ENCODE measurements at regions not wholly inside any gene's neighbourhood (a gene's known extent, or its start where the extent isn't known, plus 50 kb on each side); places are given as distances from the start of the nearest gene placed in this dataset.
"Not testable (repeated sequence)": the region's sequence is repeated elsewhere in the genome, so short reads cannot be mapped to it uniquely, and the experiment has no call there.

DNA sequence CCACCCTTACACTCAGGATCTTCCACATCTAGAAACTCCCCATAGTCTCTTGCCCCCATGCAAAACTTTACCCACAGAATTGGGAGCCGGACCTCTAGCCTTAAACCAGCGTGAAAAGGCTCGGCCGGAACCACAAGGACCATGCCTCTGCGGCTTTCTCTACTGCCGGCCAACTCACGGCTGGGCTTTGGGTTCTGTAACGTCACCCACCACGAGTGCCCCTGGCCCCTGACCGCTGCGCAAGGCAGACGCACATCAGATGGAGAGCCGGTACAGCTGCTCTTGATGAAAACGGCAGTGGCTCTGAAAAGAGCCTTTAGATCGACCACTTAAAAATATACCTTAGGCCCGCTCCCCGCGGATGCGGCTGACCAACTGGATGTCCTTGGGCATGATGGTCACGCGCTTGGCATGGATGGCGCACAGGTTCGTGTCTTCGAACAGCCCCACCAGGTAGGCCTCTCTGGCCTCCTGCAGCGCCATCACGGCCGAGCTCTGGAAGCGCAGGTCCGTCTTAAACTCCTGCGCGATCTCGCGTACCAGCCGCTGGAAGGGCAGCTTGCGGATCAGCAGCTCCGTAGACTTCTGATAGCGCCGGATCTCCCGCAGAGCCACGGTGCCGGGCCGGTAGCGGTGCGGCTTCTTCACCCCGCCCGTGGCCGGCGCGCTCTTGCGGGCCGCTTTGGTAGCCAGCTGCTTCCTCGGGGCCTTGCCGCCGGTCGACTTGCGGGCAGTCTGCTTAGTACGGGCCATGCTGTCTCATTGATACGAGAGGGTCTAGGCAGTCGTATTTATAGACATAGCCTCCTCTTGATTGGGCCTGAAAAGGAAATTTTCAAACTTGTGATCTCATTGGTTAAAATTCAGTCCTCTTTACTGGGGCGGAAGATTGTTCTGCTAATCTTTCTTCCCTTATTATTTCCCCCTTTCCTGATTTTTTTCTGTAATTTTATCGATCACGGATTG, 66.3 kb downstream of the FAM72C start:
- DNase-seq, result peak; percentile 40

DNA sequence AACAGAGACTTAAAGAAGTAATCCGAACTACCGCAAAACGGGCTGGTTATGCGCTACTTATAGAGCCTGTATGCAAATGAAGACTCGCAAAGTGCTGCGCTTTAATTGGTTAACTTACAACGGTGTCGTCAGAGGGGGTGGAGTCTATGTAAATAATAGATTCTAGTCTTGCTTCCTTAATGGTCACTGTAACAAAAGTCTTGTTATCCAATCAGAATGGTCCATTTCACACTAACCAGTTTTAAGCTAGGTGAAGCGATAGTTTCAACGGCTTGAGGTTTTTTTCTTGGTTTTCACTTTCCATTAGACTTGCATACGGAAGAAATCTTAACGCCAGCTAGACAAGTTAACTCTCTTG, 67.2 kb downstream of the FAM72C start:
- not testable (repeated sequence) for DNase-seq

DNA sequence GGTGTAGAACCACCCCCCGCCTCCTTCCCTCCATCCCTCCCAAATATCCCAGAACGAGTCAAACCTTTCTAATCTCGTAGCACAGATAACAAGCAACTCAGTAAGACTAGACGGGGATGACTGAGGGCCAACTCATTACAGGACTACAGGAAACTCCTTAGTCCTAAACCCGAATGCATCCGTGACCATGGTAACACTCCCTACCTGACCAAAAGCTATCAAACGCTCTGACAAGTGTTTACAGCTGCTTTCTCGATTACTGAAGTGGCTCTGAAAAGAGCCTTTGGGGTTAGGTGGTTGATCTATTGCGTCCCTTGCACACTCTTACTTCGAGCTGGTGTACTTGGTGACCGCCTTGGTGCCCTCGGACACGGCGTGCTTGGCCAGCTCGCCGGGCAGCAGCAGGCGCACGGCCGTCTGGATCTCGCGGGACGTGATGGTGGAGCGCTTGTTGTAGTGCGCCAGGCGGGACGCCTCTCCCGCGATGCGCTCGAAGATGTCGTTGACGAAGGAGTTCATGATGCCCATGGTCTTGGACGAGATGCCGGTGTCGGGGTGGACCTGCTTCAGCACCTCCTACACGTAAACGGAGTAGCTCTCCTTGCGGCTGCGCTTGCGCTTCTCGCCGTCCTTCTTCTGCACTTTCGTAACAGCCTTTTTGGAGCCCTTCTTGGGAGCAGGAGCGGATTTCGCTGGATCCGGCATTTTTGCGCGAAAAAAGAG, 67.7 kb downstream of the FAM72C start:
- DNase-seq, result not testable (repeated sequence)

DNA sequence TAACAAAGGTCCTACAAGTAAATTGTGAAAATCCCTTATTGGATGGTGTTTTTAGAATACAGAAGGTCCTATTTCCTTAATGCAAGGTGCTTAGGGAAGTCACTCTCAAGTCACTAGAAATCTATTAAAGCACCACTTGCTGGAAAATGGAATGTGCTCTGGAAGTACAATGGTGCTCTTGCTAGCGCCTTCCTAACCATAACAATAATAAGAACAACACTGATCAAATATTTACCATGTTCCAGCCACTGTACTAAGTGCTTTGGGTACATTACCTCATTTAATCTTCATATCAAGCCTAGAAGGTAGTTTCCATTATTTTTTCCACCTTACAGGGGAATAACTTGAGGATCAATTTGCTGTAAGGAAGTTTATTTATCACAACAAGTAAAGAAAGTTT, 75.4 kb downstream of the FAM72C start:
- DNase-seq, result not testable (repeated sequence)

DNA sequence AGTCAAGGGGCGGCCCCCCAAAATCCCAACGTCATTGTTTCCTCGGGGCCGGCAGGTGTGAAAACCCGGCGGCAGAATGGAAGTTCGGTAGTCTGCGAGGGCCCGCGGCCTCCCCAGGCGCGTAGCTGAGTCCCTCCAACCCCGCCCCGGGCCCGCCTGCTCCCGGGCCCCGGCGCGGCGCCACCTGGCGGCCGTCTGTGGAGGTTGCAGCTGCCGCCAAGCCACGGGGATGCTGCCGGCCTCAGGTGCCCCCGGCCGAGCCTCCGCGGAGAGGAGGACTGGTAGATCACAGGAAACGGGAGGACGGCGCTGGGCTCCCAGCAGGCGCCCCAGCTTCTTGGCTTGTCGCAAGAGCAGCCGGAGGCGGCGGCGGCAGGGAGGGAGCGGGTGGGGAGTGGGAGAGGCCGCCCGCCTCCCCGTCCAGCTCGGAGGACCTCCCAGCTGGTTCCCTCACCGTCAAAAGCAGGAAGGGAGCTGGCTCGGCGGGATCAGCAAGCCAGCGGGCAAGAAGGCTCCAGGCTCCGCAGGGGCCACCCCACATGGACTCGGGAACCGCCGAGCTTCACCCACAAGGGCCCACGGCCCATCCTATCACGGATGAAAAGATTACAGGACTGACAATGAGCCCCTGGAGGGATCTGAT, 86.7 kb downstream of the FAM72C start:
- DNase-seq, result peak; percentile 70

DNA sequence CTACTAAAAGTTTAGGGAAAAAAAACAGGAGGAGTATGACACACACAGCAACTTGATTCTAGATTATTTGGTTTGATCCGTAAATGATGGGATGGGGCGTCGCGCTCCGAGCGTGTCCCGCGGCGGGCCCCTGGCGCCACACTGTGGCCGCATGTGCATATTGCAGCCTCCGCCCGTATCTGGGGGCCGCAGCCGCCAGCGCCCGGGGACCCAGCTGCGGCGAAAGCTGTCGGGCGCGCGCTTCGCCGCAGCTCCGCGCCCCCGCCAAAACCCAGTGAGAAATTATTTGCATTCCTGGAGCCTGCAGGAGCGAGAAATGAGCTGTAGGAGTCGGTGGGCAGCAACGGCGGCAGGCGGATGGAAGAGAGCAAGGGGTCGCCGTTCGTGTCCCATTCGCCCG, 87.3 kb downstream of the FAM72C start:
- peak; percentile 58 for DNase-seq

DNA sequence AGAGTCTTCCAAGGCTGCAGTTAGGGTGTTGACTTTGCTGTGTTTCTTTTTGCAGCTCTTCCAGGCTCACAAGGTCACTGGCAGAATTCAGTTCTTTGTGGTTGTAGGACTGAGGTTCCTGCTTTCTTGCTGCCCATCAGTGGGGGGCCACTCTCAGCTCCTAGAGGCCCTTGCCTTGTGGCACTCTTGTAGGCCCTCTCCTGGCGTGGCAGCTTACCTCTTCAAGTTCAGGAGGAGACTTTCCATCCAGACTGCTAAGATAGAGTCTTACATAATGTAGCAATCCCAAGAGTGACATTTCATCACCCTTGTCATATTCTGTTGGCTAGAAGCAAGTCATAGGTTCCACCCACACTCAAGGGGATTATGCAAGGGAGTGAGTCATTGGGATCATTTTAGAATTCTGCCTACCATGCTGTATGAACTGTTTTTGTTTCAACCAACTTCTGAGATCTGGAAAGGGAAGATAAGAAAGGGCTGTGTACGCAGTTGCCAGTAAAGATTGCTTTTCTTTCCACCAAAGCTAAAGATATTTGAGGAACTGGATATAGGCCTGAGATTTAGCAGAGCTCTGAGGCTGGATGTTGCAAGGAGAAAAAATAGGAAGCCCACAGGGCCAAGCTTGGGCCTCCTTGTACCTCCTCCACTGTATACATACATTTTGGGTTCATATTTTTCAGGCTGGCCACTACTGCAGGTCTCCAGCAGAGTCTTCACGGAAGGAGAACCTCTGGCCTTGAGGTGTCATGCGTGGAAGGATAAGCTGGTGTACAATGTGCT, 91.8 kb downstream of the FAM72C start:
- DNase-seq, result not testable (repeated sequence)

DNA sequence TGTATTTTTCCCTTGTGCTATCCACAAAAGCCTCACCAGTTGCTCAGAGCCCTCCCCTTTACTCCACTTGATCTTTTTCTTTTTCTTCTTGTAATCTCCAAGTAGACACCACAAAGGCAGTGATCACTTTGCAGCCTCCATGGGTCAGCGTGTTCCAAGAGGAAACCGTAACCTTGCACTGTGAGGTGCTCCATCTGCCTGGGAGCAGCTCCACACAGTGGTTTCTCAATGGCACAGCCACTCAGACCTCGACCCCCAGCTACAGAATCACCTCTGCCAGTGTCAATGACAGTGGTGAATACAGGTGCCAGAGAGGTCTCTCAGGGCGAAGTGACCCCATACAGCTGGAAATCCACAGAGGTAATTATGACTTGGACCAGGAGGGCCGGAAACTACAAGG, 95.8 kb downstream of the FAM72C start:
- not testable (repeated sequence) for DNase-seq

DNA sequence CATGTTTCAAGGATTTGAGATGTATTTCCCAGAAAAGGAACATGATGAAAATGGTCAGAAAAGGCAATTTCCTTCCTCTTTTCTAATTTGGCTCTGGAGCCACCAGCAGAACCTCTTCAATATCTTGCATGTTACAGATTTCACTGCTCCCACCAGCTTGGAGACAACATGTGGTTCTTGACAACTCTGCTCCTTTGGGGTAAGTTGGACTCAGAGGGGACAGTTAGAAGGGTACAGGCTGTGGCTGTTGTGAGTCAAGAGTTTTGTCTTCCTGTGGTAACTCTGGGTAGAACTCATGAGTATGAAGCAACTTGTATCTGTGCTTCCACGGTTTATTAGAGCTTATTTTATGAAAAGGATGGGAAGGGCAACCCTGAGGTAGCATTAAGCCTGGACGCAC, 97.2 kb downstream of the FAM72C start:
- DNase-seq, result not testable (repeated sequence)

DNA sequence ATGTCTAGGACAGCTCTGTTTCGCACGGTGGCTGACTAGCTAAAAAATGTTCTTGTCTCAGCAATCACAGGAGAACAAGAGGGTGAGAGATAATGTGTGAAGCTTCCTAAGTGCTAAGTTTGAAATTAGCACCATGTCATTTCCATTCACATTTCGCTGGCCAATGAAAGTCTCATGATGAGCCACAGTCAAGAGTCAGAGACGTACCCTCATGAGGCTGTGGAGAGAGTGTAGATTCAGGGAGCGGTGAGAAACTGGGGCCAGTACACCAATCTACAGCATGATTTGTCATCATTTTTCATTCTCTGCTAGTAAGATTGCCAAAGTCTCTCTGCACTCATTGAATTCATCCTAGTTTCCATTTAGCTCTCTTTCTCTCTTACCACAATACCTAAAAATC, 98.1 kb downstream of the FAM72C start:
- not testable (repeated sequence) for DNase-seq

DNA sequence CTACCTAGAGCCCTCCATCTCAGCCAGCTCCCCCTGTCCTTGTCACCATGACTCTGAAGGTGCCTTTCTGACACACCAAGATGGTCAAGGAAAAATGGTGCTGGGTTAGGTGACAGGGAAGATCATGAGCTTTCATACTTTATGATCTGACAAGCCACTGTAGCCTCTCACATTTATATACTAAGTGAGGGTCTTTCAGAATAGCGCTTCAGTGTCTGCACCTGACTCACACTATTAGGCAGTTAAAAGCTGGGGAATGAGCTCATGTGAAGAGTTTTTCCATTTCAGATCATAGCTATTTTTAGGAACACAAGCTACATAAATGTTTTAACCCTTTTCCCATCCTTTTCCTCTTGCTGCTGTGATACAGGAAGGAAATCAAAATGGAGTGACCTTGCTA, 101.4 kb downstream of the FAM72C start:
- not testable (repeated sequence) for DNase-seq

DNA sequence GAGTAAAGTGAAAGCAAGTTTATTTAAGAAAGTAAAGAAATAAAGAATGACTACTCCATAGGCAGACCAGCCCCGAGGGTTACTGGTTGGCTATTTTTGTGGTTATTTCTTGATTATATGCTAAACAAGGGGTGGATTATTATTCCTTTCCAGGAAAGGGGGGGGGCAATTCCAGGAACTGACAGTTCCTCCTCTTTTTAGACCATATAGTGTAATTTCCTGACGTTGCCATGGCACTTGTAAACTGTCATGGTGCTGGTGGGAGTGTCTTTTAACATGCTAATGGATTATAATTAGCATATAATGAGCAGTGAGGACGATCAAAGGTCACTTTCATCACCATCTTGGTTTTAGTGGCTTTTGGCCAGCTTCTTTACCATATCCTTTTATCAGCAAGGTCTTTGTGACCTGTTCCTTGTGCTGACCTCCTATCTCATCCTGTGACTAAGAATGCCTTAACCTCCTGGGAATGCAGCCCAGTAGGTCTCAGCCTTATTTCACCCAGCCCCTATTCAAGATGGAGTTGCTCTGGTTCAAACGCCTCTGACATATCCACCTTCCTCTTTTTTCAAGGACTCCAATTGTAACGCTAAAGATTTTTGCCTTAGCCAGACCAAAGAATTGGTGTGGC, 104.1 kb downstream of the FAM72C start:
- DNase-seq, result not testable (repeated sequence)

DNA sequence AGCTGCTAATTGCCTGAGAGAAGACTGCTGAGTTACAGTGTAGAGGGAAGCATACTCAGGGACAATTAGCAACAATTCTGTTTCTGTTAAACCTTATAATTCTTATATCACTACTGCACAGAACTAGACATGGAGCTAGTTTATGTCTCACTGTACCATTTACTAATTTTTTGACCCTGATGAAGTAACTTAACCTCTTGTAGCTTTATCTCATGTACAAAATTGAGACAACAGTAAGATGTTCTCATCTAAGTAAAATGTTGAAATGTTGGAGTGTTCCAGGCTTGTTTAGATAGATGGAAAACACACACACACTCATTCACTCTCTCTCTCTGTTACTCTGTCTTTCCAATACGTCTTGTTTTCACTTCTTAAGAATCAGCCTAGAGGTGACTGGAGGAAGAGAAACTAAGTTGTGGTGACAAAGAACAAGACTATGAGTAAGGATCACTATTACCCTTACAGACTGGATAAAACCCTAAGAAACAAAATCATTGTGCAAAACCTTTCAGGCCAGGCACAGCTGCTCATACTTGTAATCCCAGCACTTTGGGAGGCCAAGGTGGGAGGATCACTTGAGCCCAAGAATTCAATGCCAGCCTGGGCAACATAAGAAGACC, 107.8 kb downstream of the FAM72C start:
- peak; percentile 12 for DNase-seq

DNA sequence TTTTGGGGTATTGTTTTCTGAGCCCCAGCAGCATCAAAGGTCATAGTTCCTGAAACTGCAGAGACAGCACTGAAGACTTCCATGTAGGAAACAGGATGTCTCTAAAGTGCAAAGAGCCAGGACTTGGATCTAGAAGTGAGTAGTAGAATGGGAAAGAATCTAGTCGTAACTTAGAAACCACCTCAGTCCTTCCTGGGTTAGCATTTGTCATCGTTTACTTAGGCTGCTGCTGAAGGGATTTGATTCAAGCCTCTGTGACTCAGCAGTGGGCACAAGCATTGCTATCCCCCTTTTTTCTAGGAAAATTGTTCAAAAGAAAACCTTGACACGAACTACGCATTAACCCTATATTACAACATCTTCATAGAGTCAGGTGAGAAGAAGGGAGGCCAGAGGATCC, 109.1 kb downstream of the FAM72C start:
- DNase-seq, result not testable (repeated sequence)

DNA sequence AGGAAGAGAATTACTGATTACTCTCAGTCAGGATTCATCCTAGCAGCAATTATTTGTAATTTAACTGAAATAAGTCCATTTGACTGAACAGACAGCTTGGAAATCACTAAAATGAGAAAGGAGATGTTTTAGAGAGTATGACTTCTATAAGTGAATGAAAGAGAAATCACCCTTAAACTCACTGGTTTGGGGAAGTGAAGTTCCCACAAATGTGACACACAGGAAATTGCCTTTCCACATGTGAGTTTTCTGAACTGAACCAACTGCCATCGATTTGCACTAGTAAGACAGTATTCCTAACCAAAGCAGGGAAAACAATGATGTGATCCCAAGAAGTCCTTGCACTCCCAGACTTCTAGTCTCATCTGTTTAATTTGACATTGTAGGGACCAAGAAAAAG, 110.5 kb downstream of the FAM72C start:
- not testable (repeated sequence) for DNase-seq

DNA sequence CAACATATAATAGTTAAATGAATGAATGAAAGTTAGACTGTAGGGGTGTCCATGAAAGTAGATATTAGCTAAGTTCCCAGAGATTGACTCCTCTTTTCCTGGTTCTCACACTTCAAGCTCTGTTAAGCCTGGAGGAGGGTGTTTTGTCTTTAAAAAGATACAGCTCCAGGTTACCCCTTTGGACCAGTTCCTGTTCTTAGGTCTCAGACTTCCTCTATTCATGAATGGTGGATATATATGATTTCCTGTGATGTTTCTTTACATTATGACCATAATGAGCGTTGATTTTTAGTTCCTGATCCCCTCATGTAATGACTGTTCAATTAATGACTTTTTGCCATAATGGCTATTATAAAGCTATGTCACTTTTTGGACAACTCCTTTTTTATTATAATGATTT, 115.9 kb downstream of the FAM72C start:
- not testable (repeated sequence) for DNase-seq

DNA sequence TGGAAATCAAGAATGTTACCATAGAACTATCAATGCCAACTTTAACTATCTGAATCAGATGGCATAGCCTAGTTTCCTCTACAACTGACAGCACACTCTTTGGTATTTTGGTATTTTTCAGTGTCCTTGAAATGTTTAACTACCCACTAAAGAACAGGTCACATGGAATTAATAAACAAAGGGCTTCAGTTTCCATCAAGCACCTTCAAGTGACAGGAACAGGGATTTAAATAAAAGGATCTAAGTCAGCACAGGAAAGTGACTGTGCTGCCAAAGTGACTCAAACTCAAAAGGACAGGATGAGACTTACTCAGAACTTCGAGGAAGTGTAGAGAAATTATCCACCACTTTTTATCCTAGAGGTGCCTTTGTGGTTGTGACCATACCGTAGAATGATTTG, 117.7 kb downstream of the FAM72C start:
- not testable (repeated sequence) for DNase-seq

DNA sequence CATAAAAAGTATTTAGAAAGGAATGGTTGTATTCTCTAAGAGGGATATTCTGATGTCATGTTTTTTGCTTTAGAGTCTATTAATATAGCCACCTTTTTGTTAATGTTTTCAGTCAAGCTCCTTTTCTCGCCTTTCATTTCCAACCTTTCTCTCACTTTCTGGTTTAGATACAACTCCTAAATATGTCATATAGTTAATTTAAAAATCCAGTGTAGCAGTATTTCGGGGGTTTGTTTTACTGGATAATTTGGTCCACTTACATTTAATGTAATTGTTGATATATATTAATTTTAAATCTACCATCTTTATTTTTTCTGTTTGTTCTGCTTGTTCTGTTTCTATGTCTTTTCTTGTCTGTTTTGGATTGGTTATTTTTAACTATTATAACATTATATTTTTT, 121.1 kb downstream of the FAM72C start:
- not testable (repeated sequence) for DNase-seq

DNA sequence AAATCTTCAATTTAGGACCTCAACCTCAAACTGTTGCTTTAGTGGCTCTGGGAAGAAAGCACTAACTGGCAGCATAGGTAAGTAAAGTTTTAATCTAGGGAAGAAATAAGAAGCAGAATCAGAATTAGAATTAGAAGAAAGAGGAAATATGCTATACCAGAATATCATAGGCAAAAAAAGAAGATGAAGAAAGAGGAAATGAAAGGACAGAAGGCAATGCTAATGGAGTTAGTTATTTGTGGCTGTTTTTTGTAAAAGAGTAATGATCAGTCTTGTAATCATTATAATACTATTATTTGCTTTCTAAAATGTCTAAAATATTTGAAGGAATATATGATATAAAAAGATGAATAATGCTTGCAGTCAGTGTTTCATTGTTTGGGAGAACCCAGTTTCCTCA, 122.9 kb downstream of the FAM72C start:
- not testable (repeated sequence) for DNase-seq

DNA sequence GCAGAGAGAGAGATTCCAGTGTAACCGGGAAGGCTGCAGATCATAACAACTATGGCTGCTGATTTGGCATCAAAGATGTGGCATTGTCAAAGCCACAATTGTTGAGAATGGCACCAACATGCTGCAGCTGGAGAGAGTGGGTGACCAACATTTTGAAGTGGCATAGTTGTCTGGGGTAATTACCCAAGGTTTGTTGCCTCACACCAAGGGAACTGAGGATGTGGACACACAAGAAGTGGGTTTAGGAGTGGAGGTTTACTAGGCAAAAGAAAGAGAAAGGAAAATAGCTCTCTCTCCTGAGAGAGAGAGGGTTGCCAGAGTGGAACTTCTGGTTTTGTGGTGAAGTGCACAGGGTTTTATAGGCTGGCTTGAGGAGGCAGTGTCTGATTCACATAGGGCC, 126.6 kb downstream of the FAM72C start:
- not testable (repeated sequence) for DNase-seq

DNA sequence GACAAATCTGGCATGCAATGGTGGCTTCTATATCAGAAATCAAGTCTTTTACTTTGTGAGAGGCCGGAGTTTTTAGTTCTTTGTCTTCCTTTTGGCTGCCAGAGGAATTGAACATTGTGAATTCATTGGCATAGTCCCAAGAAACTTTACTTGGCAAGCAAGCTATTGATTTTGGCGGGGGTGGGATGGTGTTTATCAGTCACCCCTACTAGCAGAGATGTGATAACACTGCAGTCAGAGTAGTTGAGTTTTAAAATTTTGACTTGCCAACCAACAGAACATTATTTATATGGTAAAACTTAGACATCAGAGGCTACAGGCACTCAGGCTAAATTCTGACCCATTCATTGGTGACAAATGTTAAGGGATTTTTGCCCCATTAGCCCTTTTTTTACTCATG, 129.7 kb downstream of the FAM72C start:
- not testable (repeated sequence) for DNase-seq

DNA sequence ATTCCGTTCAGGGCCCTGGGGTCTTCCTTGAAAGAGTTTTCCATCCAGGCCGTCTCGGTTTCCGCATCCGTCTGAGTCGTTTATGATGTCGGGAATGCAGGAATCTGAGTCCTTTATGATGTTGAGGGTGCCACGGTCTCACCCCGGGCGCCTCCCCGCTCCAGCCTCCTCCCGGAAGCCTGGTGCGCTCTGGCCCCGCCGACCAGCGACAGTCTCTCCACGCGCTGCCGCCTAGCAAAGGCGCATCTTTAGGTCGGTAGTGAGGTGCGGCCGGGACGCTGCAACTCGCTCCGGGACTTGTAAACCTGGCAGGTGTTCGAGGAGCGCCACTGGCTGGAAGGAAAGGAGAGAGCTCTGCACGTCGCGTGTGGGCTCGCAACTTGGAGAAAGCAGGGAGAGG, 132.6 kb downstream of the FAM72C start:
- DNase-seq, result not testable (repeated sequence)

Data from stimulated activated CD4-positive, alpha-beta T cell treated with anti-CD3 and anti-CD28 coated beads, Interleukin-15, amount 100 ng/mL, for 24 hours (primary cell).